Endothelial cell of umbilical vein (primary cell): ENCODE measurements at regions not wholly inside any gene's neighbourhood (a gene's known extent, or its start where the extent isn't known, plus 50 kb on each side); places are given as distances from the start of the nearest gene placed in this dataset.

Experiments used
- BruUV-seq: library from RNA; stranded (reverse); fragments of 400-500 nt; replicated peaks from 2 replicates; lab custom pipeline; 2021; lab: Mats Ljungman, UMichigan
- CTCF ChIA-PET: fragments of 300-600, 350-600 bp; sonication (Branson Sonifier 250); formaldehyde crosslinking; loops from one replicate; lab custom pipeline; 2021; ENCODE audit warnings: antibody characterized with exemption, inconsistent platforms; lab: Charles Lee
- POLR2A ChIA-PET: fragments of 300-600, 350-600 bp; sonication (Branson Sonifier 250); formaldehyde crosslinking; loops from one replicate; lab custom pipeline; 2021; ENCODE audit warnings: antibody characterized with exemption, inconsistent platforms; lab: Charles Lee
- DNase-seq: peaks from one replicate; pipeline ENCODE4 v3.0.0-alpha.2; 2011; ENCODE audit warnings: low read depth, low spot score
- FAIRE-seq: peaks from 2 replicates; lab custom pipeline; 2011; peaks lifted over from hg19 to GRCh38; lab: Jason Lieb, UNC
- H2AFZ ChIP-seq: 2 replicates; pipeline ENCODE4 v1.6.0; 2012; ENCODE audit warnings: low read depth, low read length, control low read depth, inconsistent platforms
- H3K27ac ChIP-seq: 2 replicates; pipeline ENCODE4 v1.5.1; 2011; ENCODE audit warnings: low read depth, mild to moderate bottlenecking, control low read depth, low read length, moderate library complexity; ENCODE audit not compliant: insufficient read depth
- H3K27me3 ChIP-seq, 2 experiments: 2 replicates each; pipeline versions ENCODE4 v1.6.0 to v1.6.1; 2011; ENCODE audit warnings: low read length in 2 of 2, mixed read lengths in 1 of 2; ENCODE audit not compliant: control insufficient read depth in 2 of 2, insufficient read depth in 2 of 2
- H3K36me3 ChIP-seq, 2 experiments: 2 replicates in 1 of 2; 3 replicates in 1 of 2; pipeline ENCODE4 v1.5.1; 2011; ENCODE audit warnings: low read length in 2 of 2, mild to moderate bottlenecking in 1 of 2, moderate library complexity in 1 of 2; ENCODE audit not compliant: control insufficient read depth in 2 of 2, insufficient read depth in 2 of 2; ENCODE audit errors: extremely low read depth in 1 of 2
- H3K4me1 ChIP-seq: 3 replicates; pipeline ENCODE4 v1.5.1; 2011; ENCODE audit warnings: mild to moderate bottlenecking, low read length; ENCODE audit not compliant: control insufficient read depth, insufficient read depth; ENCODE audit errors: extremely low read depth
- H3K4me2 ChIP-seq: 2 replicates; pipeline ENCODE4 v1.6.1; 2011; ENCODE audit warnings: low read length, control low read depth, mixed read lengths; ENCODE audit not compliant: insufficient read depth
- H3K4me3 ChIP-seq, 3 experiments: fragments of 200-600 bp in 1 of 3; sonication (generic), shearing (Covaris generic) in 1 of 3; replicated peaks in 1 of 3; 2 replicates each; pipeline ENCODE4 v1.5.1; 2011 to 2016; ENCODE audit warnings: control low read depth in 3 of 3, low read length in 3 of 3, mild to moderate bottlenecking in 2 of 3, inconsistent platforms in 1 of 3, low read depth in 1 of 3, moderate library complexity in 1 of 3; ENCODE audit not compliant: insufficient read depth in 1 of 3
- H3K79me2 ChIP-seq: 2 replicates; pipeline ENCODE4 v1.6.0; 2012; ENCODE audit warnings: low read length, inconsistent platforms; ENCODE audit not compliant: control insufficient read depth, insufficient read depth
- H3K9ac ChIP-seq: replicated peaks from 2 replicates; pipeline ENCODE3; 2011; ENCODE audit warnings: low read length, control low read depth; ENCODE audit not compliant: insufficient read depth; ENCODE audit errors: extremely low read depth
- H3K9me1 ChIP-seq: replicated peaks from 3 replicates; pipeline ENCODE4 v1.6.0; 2011; ENCODE audit warnings: mild to moderate bottlenecking, low read length; ENCODE audit not compliant: control insufficient read depth, insufficient read depth; ENCODE audit errors: extremely low read depth
- H3K9me3 ChIP-seq: replicated peaks from 2 replicates; pipeline ENCODE4 v1.5.1; 2012; ENCODE audit warnings: low read length, inconsistent platforms; ENCODE audit not compliant: control insufficient read depth, insufficient read depth
- H4K20me1 ChIP-seq: replicated peaks from 2 replicates; pipeline ENCODE3; 2011; ENCODE audit warnings: mild to moderate bottlenecking, low read length; ENCODE audit not compliant: control insufficient read depth, insufficient read depth; ENCODE audit errors: extremely low read depth
- EZH2 ChIP-seq: IDR thresholded peaks from 2 replicates; pipeline ENCODE4 v1.6.1; 2012; ENCODE audit warnings: borderline replicate concordance, low read depth, mild to moderate bottlenecking, moderate library complexity, low read length, inconsistent platforms; ENCODE audit not compliant: severe bottlenecking
- FOS ChIP-seq: IDR thresholded peaks from 2 replicates; pipeline ENCODE4 v1.6.1; 2011; ENCODE audit warnings: mild to moderate bottlenecking, low read length, moderate library complexity, borderline replicate concordance; ENCODE audit not compliant: insufficient read depth
- GATA2 ChIP-seq: IDR thresholded peaks from 2 replicates; pipeline ENCODE4 v1.7.0; 2011; ENCODE audit warnings: low read depth, mild to moderate bottlenecking, moderate library complexity, mixed read lengths, low read length; ENCODE audit not compliant: insufficient read length, insufficient read depth
- JUN ChIP-seq: IDR thresholded peaks from 2 replicates; pipeline ENCODE4 v1.6.1; 2011; ENCODE audit warnings: borderline replicate concordance, low read depth; ENCODE audit not compliant: insufficient read length, insufficient read depth
- MYC ChIP-seq: IDR thresholded peaks from one replicate; pipeline ENCODE4 v1.6.1; 2011; ENCODE audit warnings: mild to moderate bottlenecking, low read depth, low read length
- POLR2A ChIP-seq: IDR thresholded peaks from 2 replicates; pipeline ENCODE4 v1.6.1; 2012; ENCODE audit warnings: low read depth, mild to moderate bottlenecking, control low read depth, low read length
- POLR2AphosphoS5 ChIP-seq: IDR thresholded peaks from 2 replicates; pipeline ENCODE4 v1.6.1; 2012; ENCODE audit warnings: low read depth, mild to moderate bottlenecking, control low read depth, low read length, moderate library complexity; ENCODE audit not compliant: insufficient read depth
- dilution Hi-C: fragments of 300-500 bp; cut with MboI; formaldehyde crosslinking; loops from one replicate; pipeline ENCODE4 v1.15.0; 2019; ENCODE audit warnings: low sequenced_read_pairs; ENCODE audit not compliant: extremely low pct_ligation_motif_present
- intact Hi-C: fragments of 100-400 bp; cut with micrococcal nuclease; formaldehyde crosslinking; loops from one replicate; pipeline ENCODE4 v1.10.0; 2022
- TF ChIP-seq, protein P1 (sequence below), 2 donors: IDR thresholded peaks; 1 replicate in 1 of 2; 2 replicates in 1 of 2; pipeline ENCODE4 v1.5.1; 2011; ENCODE audit warnings: low read length in 2 of 2, mild to moderate bottlenecking in 2 of 2, moderate library complexity in 2 of 2, control low read depth in 1 of 2, inconsistent platforms in 1 of 2, low read depth in 1 of 2; ENCODE audit not compliant: insufficient read depth in 1 of 2; ENCODE audit errors: extremely low read depth in 1 of 2
- TF ChIP-seq, protein P2 (sequence below): IDR thresholded peaks from 2 replicates; pipeline ENCODE4 v1.6.1; 2011; ENCODE audit not compliant: insufficient read depth, insufficient read length

GRCh38 chr1:24984800-24985522 is 54.9 kb upstream of the RUNX3 start:
- TF ChIP-seq POLR2AphosphoS5: no peak
- no peak overlapping the region for H2AFZ ChIP-seq
- intact Hi-C loops: no loop called here
- FAIRE-seq (no peak), DNase-seq (no peak)
- H3K79me2 ChIP-seq: no peaks in the 10 kb centered on the region
- no peak overlapping the region for H3K4me3 ChIP-seq
- no peak overlapping the region for H3K27ac ChIP-seq
- peaks cover 0 to 3% of the 10 kb centered on the region in 2 experiments for H3K27me3 ChIP-seq
- no peak overlapping the region for H3K4me2 ChIP-seq
- H3K9me1 ChIP-seq: no peaks in the 10 kb centered on the region
- no peaks in the 10 kb centered on the region for H3K36me3 ChIP-seq
- H3K9ac ChIP-seq: no peak overlapping the region
- dilution Hi-C loops: loop anchor here (10.0 kb wide), 1 partner anchor 60 kb away; no protein-coding TSS in a partner anchor
- BruUV-seq: no TSS peak
- ChIA-PET POLR2A (no interaction called here), CTCF (interaction anchor here (1.9 kb wide), 1 partner anchor 10 kb away, joined by 4 read pairs; no protein-coding TSS in a partner anchor)
- no peaks in the 10 kb centered on the region for H4K20me1 ChIP-seq
- no peaks in the 10 kb centered on the region for H3K9me3 ChIP-seq
- no peaks in the 10 kb centered on the region for H3K4me1 ChIP-seq

- H3K9me1 ChIP-seq: no peaks in the 10 kb centered on the region
- H3K79me2 ChIP-seq: no peaks in the 10 kb centered on the region
- no peak overlapping the region for H2AFZ ChIP-seq
- POLR2A ChIA-PET: no interaction called here
- H4K20me1 ChIP-seq: no peaks in the 10 kb centered on the region
- peaks cover 0 to 3% of the 10 kb centered on the region in 2 experiments for H3K27me3 ChIP-seq
- no peaks in the 10 kb centered on the region for H3K4me1 ChIP-seq
- H3K9me3 ChIP-seq: no peaks in the 10 kb centered on the region
- H3K4me2 ChIP-seq: no peak overlapping the region
- no peak overlapping the region for H3K27ac ChIP-seq
- no peak overlapping the region for H3K4me3 ChIP-seq
- FAIRE-seq: no peak
- intact Hi-C loops (no loop called here), dilution Hi-C loops (loop anchor here (10.0 kb wide), 1 partner anchor 61 kb away; no protein-coding TSS in a partner anchor)
- TF ChIP-seq POLR2A (no peak), EZH2 (no peak), MYC (no peak), FOS (no peak), JUN (no peak), POLR2AphosphoS5 (no peak), GATA2 (no peak)
- TF ChIP-seq, protein P1, sequence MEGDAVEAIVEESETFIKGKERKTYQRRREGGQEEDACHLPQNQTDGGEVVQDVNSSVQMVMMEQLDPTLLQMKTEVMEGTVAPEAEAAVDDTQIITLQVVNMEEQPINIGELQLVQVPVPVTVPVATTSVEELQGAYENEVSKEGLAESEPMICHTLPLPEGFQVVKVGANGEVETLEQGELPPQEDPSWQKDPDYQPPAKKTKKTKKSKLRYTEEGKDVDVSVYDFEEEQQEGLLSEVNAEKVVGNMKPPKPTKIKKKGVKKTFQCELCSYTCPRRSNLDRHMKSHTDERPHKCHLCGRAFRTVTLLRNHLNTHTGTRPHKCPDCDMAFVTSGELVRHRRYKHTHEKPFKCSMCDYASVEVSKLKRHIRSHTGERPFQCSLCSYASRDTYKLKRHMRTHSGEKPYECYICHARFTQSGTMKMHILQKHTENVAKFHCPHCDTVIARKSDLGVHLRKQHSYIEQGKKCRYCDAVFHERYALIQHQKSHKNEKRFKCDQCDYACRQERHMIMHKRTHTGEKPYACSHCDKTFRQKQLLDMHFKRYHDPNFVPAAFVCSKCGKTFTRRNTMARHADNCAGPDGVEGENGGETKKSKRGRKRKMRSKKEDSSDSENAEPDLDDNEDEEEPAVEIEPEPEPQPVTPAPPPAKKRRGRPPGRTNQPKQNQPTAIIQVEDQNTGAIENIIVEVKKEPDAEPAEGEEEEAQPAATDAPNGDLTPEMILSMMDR (IDR thresholded peaks at IDR 0.05; ENCODE audit: extremely low read depth in 1 of 2, insufficient read depth in 1 of 2, low read depth in 1 of 2, low read length in 2 of 2): no peak
- TF ChIP-seq, protein P2, sequence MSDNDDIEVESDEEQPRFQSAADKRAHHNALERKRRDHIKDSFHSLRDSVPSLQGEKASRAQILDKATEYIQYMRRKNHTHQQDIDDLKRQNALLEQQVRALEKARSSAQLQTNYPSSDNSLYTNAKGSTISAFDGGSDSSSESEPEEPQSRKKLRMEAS: no peak
- BruUV-seq: no TSS peak
- DNase-seq: no peak
- H3K9ac ChIP-seq: no peak overlapping the region
- H3K36me3 ChIP-seq: no peaks in the 10 kb centered on the region
- CTCF ChIA-PET: no interaction called here
These were observed 54.2 kb upstream of the RUNX3 start for GRCh38 chr1:24984300-24984699.
